WTC11 (cell line): ENCODE measurements at regions not wholly inside any gene's neighbourhood (a gene's known extent, or its start where the extent isn't known, plus 50 kb on each side); places are given as distances from the start of the nearest gene placed in this dataset.

ENCODE experiments used
- ATAC-seq: fragments of 200-7000 bp; cut with Tn5 transposase; 2 replicates; pipeline ENCODE4 v1.10.0; 2021; ENCODE audit warnings: mild to moderate bottlenecking, moderate library complexity
- CTCF ChIA-PET: fragments of 300-600 bp; sonication (Branson Sonifier 250); formaldehyde crosslinking; loops from one replicate; lab custom pipeline; 2021; ENCODE audit warnings: antibody characterized with exemption; lab: Charles Lee
- POLR2A ChIA-PET: fragments of 350-600 bp; sonication (Branson Sonifier 250); formaldehyde crosslinking; loops from one replicate; lab custom pipeline; 2021; ENCODE audit warnings: antibody characterized with exemption; lab: Charles Lee
- DNase-seq: peaks from one replicate; pipeline ENCODE4 v3.0.0; 2021; ENCODE audit warnings: low spot score
- H3K27ac Mint-ChIP-seq: 2 replicates; pipeline ENCODE4 v1.8.0; 2021; ENCODE audit warnings: mixed read lengths
- H3K27me3 Mint-ChIP-seq: 2 replicates; pipeline ENCODE4 v1.8.0; 2021; ENCODE audit warnings: low read depth, mild to moderate bottlenecking, moderate library complexity, mixed read lengths
- H3K36me3 Mint-ChIP-seq: 2 replicates; pipeline ENCODE4 v1.8.0; 2021; ENCODE audit warnings: mixed read lengths
- H3K4me1 Mint-ChIP-seq: 2 replicates; pipeline ENCODE4 v1.8.0; 2022; ENCODE audit warnings: mixed read lengths
- H3K4me3 Mint-ChIP-seq: 2 replicates; pipeline ENCODE4 v1.8.0; 2021; ENCODE audit warnings: mild to moderate bottlenecking, moderate library complexity, mixed read lengths
- H3K9me3 Mint-ChIP-seq: 2 replicates; pipeline ENCODE4 v1.8.0; 2021; ENCODE audit warnings: mixed read lengths
- ATF3 ChIP-seq: sonication (generic); formaldehyde crosslinking; conservative IDR thresholded peaks from 2 replicates; pipeline ENCODE4 v1.8.1; 2022; ENCODE audit warnings: mild to moderate bottlenecking, missing genetic modification reagents
- CREM ChIP-seq: sonication (generic); formaldehyde crosslinking; IDR thresholded peaks from 2 replicates; pipeline ENCODE4 v1.8.1; 2022; ENCODE audit warnings: mild to moderate bottlenecking, missing genetic modification reagents, moderate library complexity
- ESRRA ChIP-seq: sonication (generic); formaldehyde crosslinking; IDR thresholded peaks from 2 replicates; pipeline ENCODE4 v1.8.1; 2022; ENCODE audit warnings: mild to moderate bottlenecking, missing genetic modification reagents, borderline replicate concordance
- HMGXB4 ChIP-seq: sonication (generic); formaldehyde crosslinking; IDR thresholded peaks from 2 replicates; pipeline ENCODE4 v1.8.1; 2023; ENCODE audit warnings: mild to moderate bottlenecking, moderate library complexity, missing genetic modification reagents
- IRF2 ChIP-seq: sonication (generic); formaldehyde crosslinking; IDR thresholded peaks from 2 replicates; pipeline ENCODE4 v1.8.0; 2022; ENCODE audit warnings: low read depth, missing genetic modification reagents, borderline replicate concordance
- JUN ChIP-seq: sonication (generic); formaldehyde crosslinking; IDR thresholded peaks from 2 replicates; pipeline ENCODE4 v1.8.0; 2023; ENCODE audit warnings: mild to moderate bottlenecking, missing genetic modification reagents
- MAX ChIP-seq: sonication (generic); formaldehyde crosslinking; IDR thresholded peaks from 2 replicates; pipeline ENCODE4 v1.8.0; 2022; ENCODE audit warnings: mild to moderate bottlenecking, missing genetic modification reagents
- MXD4 ChIP-seq: fragments of 250-450 bp; sonication (Bioruptor Pico); IDR thresholded peaks from 2 replicates; pipeline ENCODE4 v1.8.0; 2021; ENCODE audit warnings: mild to moderate bottlenecking, moderate library complexity, borderline replicate concordance
- MYBL2 ChIP-seq: sonication (generic); formaldehyde crosslinking; IDR thresholded peaks from 2 replicates; pipeline ENCODE4 v1.8.1; 2023; ENCODE audit warnings: mild to moderate bottlenecking, moderate library complexity, missing genetic modification reagents
- NFATC4 ChIP-seq: fragments of 250-450 bp; sonication (Bioruptor Pico); IDR thresholded peaks from 2 replicates; pipeline ENCODE4 v1.9.0; 2021; ENCODE audit warnings: mild to moderate bottlenecking
- NFYB ChIP-seq: sonication (generic); formaldehyde crosslinking; conservative IDR thresholded peaks from 2 replicates; pipeline ENCODE4 v1.8.0; 2022; ENCODE audit warnings: low read depth, missing genetic modification reagents
- NR1H2 ChIP-seq: sonication (generic); formaldehyde crosslinking; IDR thresholded peaks from 2 replicates; pipeline ENCODE4 v1.9.0; 2021; ENCODE audit warnings: mild to moderate bottlenecking, moderate library complexity, missing genetic modification reagents
- NR2C2 ChIP-seq: sonication (generic); formaldehyde crosslinking; IDR thresholded peaks from 2 replicates; pipeline ENCODE4 v1.8.0; 2022; ENCODE audit warnings: mild to moderate bottlenecking, missing genetic modification reagents
- NR3C1 ChIP-seq: sonication (generic); formaldehyde crosslinking; conservative IDR thresholded peaks from 2 replicates; pipeline ENCODE4 v1.8.1; 2023; ENCODE audit warnings: low read depth, mild to moderate bottlenecking, missing genetic modification reagents
- SMAD3 ChIP-seq: sonication (generic); formaldehyde crosslinking; IDR thresholded peaks from 2 replicates; pipeline ENCODE4 v1.8.0; 2022; ENCODE audit warnings: missing genetic modification reagents, mild to moderate bottlenecking, borderline replicate concordance
- SMAD4 ChIP-seq: sonication (generic); formaldehyde crosslinking; IDR thresholded peaks from 2 replicates; pipeline ENCODE4 v1.8.0; 2022; ENCODE audit warnings: mild to moderate bottlenecking, missing genetic modification reagents
- TEAD1 ChIP-seq: sonication (generic); formaldehyde crosslinking; IDR thresholded peaks from 2 replicates; pipeline ENCODE4 v1.8.0; 2022; ENCODE audit warnings: mild to moderate bottlenecking, missing genetic modification reagents
- TEAD4 ChIP-seq: sonication (generic); formaldehyde crosslinking; IDR thresholded peaks from 2 replicates; pipeline ENCODE4 v1.8.0; 2022; ENCODE audit warnings: mild to moderate bottlenecking, missing genetic modification reagents
- ZNF121 ChIP-seq: sonication (generic); formaldehyde crosslinking; IDR thresholded peaks from 2 replicates; pipeline ENCODE4 v1.8.0; 2023; ENCODE audit warnings: missing genetic modification reagents
- ZNF281 ChIP-seq: sonication (generic); formaldehyde crosslinking; IDR thresholded peaks from 2 replicates; pipeline ENCODE4 v1.8.0; 2023; ENCODE audit warnings: mild to moderate bottlenecking, missing genetic modification reagents
- ZNF416 ChIP-seq: fragments of 250-450 bp; sonication (Bioruptor Pico); IDR thresholded peaks from 2 replicates; pipeline ENCODE4 v1.9.0; 2021; ENCODE audit warnings: mild to moderate bottlenecking, inconsistent platforms
- ZNF532 ChIP-seq: fragments of 250-450 bp; sonication (Bioruptor Pico); IDR thresholded peaks from 2 replicates; pipeline ENCODE4 v1.9.0; 2021; ENCODE audit warnings: mild to moderate bottlenecking, borderline replicate concordance

- ChIA-PET CTCF (no interaction called here), POLR2A (no interaction called here)
- no peaks in the 10 kb centered on the region; the same call in 1 of the 2 replicates for H3K27me3 Mint-ChIP-seq
- no peak for TF ChIP-seq HMGXB4 (CRISPR knock-in tag)
- TF ChIP-seq NR2C2, result no peak
- TF ChIP-seq ZNF121 (CRISPR knock-in tag), result no peak
- TF ChIP-seq CREM (CRISPR knock-in tag), result no peak
- no peak for TF ChIP-seq ESRRA (CRISPR knock-in tag)
- no peak for TF ChIP-seq IRF2 (CRISPR knock-in tag)
- TF ChIP-seq MAX (CRISPR knock-in tag), result no peak
- TF ChIP-seq MYBL2, result no peak
- TF ChIP-seq ZNF416, result no peak
- TF ChIP-seq NR3C1, result no peak
- TF ChIP-seq, all 79 proteins: peak for 0
- H3K4me1 Mint-ChIP-seq, result peaks cover 3% of the 10 kb centered on the region
- H3K27ac Mint-ChIP-seq, result no peak overlapping the region
- ATAC-seq, result no peak
- H3K9me3 Mint-ChIP-seq, result peaks cover 48% of the 10 kb centered on the region
- no peak overlapping the region for H3K4me3 Mint-ChIP-seq
- peaks cover 39% of the 10 kb centered on the region for H3K36me3 Mint-ChIP-seq
- DNase-seq, result no peak
Measured at GRCh38 chr4:31187979-31188378, 467.8 kb downstream of the PCDH7 start.

GRCh38 chr4:31189938-31190337 lies 469.8 kb downstream of the PCDH7 start:
- H3K9me3 Mint-ChIP-seq, result peaks cover 33% of the 10 kb centered on the region
- peaks cover 3% of the 10 kb centered on the region for H3K4me1 Mint-ChIP-seq
- no peak for DNase-seq
- CTCF ChIA-PET, result no interaction called here
- H3K36me3 Mint-ChIP-seq, result peaks cover 23% of the 10 kb centered on the region
- no peak overlapping the region for H3K4me3 Mint-ChIP-seq
- no peak for ATAC-seq
- H3K27ac Mint-ChIP-seq, result no peak overlapping the region
- H3K27me3 Mint-ChIP-seq, result no peaks in the 10 kb centered on the region; the same call in 1 of the 2 replicates
- TF ChIP-seq SMAD3 (CRISPR knock-in tag) (no peak), MXD4 (no peak), TEAD4 (no peak), NFYB (CRISPR knock-in tag) (no peak), ZNF281 (CRISPR knock-in tag) (no peak), ATF3 (CRISPR knock-in tag) (no peak), ZNF532 (CRISPR knock-in tag) (no peak), SMAD4 (no peak), NFATC4 (CRISPR knock-in tag) (no peak), NR3C1 (no peak), NR1H2 (no peak), TEAD1 (CRISPR knock-in tag) (no peak), JUN (no peak)
- POLR2A ChIA-PET, result no interaction called here
